MM.1S (cell line): ENCODE measurements at regions not wholly inside any gene's neighbourhood (a gene's known extent, or its start where the extent isn't known, plus 50 kb on each side); places are given as distances from the start of the nearest gene placed in this dataset.

Experiments used
- EZH2 ChIP-seq: fragments of 300-600 bp; sonication (generic); optimal IDR thresholded peaks from 2 replicates; pipeline ENCODE3; 2017; ENCODE audit warnings: low read depth, mild to moderate bottlenecking, antibody characterized with exemption, low read length, mixed read lengths
- EZH2phosphoT487 ChIP-seq: fragments of 300-600 bp; sonication (generic); IDR thresholded peaks from 2 replicates; pipeline ENCODE4 v1.6.1; 2018; ENCODE audit warnings: antibody characterized with exemption, low read length
- TF ChIP-seq, protein P1 (sequence below): fragments of 300-600 bp; sonication (generic); IDR thresholded peaks from 2 replicates; pipeline ENCODE4 v1.5.1; 2016; ENCODE audit warnings: antibody characterized with exemption, low read length, mixed read lengths

DNA sequence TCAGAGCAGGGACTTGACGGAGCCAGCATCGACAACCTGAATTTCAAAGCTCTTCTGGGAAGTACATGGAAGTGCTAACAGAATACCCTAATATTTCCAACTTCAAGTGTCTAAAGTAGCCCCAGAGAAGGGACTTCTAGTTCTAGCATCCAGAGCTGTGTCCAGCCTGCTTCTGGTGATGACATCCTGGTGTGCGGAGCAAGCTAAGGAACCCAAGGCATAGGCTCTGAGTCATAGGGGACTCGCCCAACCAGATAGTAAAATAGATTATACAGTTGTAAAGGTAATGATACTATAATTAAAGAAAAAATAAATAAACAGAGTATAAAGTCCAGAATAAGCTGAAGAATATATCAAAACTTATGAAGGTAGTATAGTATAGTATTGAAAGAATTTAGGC is 108.1 kb upstream of the SERPINE2 start:
- TF ChIP-seq, protein P1, sequence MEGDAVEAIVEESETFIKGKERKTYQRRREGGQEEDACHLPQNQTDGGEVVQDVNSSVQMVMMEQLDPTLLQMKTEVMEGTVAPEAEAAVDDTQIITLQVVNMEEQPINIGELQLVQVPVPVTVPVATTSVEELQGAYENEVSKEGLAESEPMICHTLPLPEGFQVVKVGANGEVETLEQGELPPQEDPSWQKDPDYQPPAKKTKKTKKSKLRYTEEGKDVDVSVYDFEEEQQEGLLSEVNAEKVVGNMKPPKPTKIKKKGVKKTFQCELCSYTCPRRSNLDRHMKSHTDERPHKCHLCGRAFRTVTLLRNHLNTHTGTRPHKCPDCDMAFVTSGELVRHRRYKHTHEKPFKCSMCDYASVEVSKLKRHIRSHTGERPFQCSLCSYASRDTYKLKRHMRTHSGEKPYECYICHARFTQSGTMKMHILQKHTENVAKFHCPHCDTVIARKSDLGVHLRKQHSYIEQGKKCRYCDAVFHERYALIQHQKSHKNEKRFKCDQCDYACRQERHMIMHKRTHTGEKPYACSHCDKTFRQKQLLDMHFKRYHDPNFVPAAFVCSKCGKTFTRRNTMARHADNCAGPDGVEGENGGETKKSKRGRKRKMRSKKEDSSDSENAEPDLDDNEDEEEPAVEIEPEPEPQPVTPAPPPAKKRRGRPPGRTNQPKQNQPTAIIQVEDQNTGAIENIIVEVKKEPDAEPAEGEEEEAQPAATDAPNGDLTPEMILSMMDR, result no peak
- TF ChIP-seq EZH2 (no peak), EZH2phosphoT487 (no peak)
